Neutrophil (primary cell): ENCODE measurements at regions not wholly inside any gene's neighbourhood (a gene's known extent, or its start where the extent isn't known, plus 50 kb on each side); places are given as distances from the start of the nearest gene placed in this dataset.

Experiments used
- H3K27ac ChIP-seq: fragments of 200-600 bp; sonication (generic); 2 replicates; pipeline ENCODE4 v1.5.1; 2016; ENCODE audit warnings: mild to moderate bottlenecking, moderate library complexity
- H3K27me3 ChIP-seq: fragments of 200-600 bp; sonication (generic); 2 replicates; pipeline ENCODE4 v1.6.0; 2016; ENCODE audit warnings: mild to moderate bottlenecking
- H3K36me3 ChIP-seq: fragments of 200-600 bp; sonication (generic); 2 replicates; pipeline ENCODE4 v1.5.1; 2017
- H3K4me1 ChIP-seq, 2 experiments: fragments of 200-600 bp in 1 of 2; sonication (generic) in 1 of 2; 1 replicate in 1 of 2; 2 replicates in 1 of 2; pipeline versions ENCODE4 v1.5.1 to v1.6.1; 2013 to 2016; ENCODE audit warnings: low read depth in 1 of 2, low read length in 1 of 2, mild to moderate bottlenecking in 1 of 2, moderate library complexity in 1 of 2; ENCODE audit not compliant: control insufficient read depth in 1 of 2, insufficient read depth in 1 of 2
- H3K4me3 ChIP-seq, 2 experiments: fragments of 200-600 bp in 1 of 2; sonication (generic) in 1 of 2; 1 replicate in 1 of 2; 2 replicates in 1 of 2; pipeline ENCODE4 v1.5.1; 2013 to 2016; ENCODE audit warnings: low read depth in 1 of 2, low read length in 1 of 2, mild to moderate bottlenecking in 1 of 2, moderate library complexity in 1 of 2
- H3K9me3 ChIP-seq: fragments of 200-600 bp; sonication (generic); 2 replicates; pipeline ENCODE4 v1.5.1; 2016
- TF ChIP-seq, protein P1 (sequence below): fragments of 200-600 bp; sonication (generic); IDR thresholded peaks from 2 replicates; pipeline ENCODE4 v1.5.1; 2016; ENCODE audit warnings: antibody characterized with exemption

DNA sequence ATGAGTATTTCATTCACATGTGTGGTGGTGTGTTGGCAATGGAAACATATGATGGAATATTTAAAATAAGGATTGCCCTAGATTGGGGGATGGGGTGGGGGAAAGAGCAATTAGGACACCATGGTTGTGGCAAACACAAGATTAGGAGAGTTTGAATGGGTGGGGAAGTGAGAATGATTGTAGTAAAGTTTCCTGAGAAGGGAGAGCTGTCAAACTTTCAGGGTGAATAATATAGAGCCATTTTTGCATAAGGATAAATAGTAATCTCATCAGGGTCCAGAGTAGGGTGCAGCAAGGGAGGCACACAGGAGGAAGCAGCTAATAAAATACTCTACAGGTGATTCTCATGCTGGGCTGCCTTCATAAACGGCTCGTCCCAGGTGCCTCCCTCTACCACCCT lies 294.9 kb upstream of the MARCKS start:
- Histone ChIP-seq H3K27me3 (no peaks in the 10 kb centered on the region), H3K9me3 (no peaks in the 10 kb centered on the region), H3K4me3 (no peak overlapping the region), H3K27ac (no peak overlapping the region), H3K36me3 (no peaks in the 10 kb centered on the region), H3K4me1 (peaks cover 9% of the 10 kb centered on the region in 2 experiments)
- TF ChIP-seq, protein P1, sequence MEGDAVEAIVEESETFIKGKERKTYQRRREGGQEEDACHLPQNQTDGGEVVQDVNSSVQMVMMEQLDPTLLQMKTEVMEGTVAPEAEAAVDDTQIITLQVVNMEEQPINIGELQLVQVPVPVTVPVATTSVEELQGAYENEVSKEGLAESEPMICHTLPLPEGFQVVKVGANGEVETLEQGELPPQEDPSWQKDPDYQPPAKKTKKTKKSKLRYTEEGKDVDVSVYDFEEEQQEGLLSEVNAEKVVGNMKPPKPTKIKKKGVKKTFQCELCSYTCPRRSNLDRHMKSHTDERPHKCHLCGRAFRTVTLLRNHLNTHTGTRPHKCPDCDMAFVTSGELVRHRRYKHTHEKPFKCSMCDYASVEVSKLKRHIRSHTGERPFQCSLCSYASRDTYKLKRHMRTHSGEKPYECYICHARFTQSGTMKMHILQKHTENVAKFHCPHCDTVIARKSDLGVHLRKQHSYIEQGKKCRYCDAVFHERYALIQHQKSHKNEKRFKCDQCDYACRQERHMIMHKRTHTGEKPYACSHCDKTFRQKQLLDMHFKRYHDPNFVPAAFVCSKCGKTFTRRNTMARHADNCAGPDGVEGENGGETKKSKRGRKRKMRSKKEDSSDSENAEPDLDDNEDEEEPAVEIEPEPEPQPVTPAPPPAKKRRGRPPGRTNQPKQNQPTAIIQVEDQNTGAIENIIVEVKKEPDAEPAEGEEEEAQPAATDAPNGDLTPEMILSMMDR: no peak

DNA sequence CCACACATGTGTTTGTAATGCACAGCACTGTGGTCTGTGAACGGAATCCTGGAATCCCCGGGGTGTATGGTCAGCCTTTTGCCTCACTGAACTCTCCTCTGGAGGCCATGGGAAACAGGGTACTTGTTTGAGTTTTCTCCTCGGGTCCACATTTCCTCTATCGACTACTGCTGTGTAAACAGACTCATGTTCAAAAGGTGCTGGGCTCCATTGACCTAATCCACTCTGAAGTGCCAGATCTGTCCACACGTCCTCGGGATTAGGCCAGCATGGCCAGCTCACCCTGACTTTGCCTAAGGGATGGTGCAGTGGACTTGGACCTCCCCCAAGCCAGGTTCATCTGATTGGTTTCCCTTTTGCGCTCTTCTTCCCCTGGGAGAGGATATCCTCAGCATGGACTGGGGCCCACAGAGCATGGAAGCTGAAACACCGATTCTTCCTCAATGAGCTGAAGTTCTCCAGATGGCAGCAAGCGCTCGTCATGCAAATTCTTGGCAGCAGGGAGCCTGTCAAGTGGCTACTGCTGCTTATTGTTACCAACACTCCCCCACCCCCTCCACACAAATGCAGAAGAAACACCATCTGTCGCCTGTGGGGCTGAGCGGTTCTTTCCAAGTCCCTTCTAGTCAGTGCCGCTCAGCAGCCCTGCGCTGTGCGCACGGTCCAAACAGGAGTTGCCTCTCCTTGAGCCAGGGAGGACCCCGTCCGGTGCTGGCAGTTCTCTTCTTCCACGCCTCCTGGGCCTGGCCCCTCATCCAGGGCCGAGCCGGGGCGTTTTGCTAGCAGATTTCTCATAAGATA lies 292.6 kb upstream of the MARCKS start:
- H3K27ac ChIP-seq: no peak overlapping the region

DNA sequence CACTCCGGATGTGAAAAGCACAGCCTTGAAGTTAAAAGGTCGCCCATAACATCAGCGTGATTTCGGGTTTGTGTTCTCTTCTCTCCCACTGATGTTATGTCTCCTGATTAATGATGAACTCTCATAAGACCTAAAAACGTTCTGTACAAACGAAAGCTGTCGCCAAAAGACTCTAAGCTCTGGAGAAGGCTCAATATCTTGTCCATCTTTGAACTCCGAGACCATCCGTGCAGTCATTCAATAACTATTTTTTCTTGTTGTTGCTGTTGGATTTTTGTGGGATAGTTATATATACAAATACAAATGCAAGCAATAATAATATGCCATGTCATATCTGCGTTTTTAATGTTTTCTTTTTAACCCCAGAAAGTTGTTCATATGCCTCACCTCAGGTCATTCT lies 291.8 kb upstream of the MARCKS start:
- Histone ChIP-seq H3K9me3 (no peaks in the 10 kb centered on the region), H3K27ac (no peak overlapping the region), H3K4me1 (peaks cover 9% of the 10 kb centered on the region in 2 experiments), H3K27me3 (no peaks in the 10 kb centered on the region), H3K4me3 (no peak overlapping the region), H3K36me3 (no peaks in the 10 kb centered on the region)
- TF ChIP-seq, protein P1: no peak

More for the DNA sequence above, 292.6 kb upstream of the MARCKS start:
- Histone ChIP-seq H3K9me3 (no peaks in the 10 kb centered on the region), H3K36me3 (no peaks in the 10 kb centered on the region), H3K4me3 (peak overlapping the region in 1 of 2 experiments; percentile 21), H3K4me1 (peaks cover 9% of the 10 kb centered on the region in 2 experiments), H3K27me3 (no peaks in the 10 kb centered on the region)
- TF ChIP-seq, protein P1: no peak

DNA sequence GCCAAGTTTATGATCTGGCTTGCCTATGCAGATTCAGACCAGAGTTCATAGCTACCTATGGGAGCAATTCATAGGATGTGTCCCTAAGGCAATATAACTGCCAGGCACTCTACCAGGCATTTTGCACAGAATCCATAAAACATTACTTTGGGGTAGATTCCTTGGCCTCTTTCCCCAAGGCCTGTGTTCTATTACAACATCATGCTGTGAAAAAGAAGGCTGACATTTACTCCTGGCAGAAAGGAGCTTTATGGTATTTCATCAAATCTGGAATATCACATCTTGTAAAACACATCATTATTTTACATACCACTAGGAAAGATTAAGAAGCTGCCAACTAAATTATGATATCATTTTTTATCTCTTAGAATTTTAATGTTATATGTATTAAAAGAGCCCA lies 287.0 kb upstream of the MARCKS start:
- no peak overlapping the region for H3K4me3 ChIP-seq
- no peak overlapping the region for H3K27ac ChIP-seq
- H3K9me3 ChIP-seq: no peaks in the 10 kb centered on the region
- H3K4me1 ChIP-seq: peaks cover 1 to 2% of the 10 kb centered on the region in 2 experiments
- no peaks in the 10 kb centered on the region for H3K36me3 ChIP-seq
- no peaks in the 10 kb centered on the region for H3K27me3 ChIP-seq
- TF ChIP-seq, protein P1: no peak

DNA sequence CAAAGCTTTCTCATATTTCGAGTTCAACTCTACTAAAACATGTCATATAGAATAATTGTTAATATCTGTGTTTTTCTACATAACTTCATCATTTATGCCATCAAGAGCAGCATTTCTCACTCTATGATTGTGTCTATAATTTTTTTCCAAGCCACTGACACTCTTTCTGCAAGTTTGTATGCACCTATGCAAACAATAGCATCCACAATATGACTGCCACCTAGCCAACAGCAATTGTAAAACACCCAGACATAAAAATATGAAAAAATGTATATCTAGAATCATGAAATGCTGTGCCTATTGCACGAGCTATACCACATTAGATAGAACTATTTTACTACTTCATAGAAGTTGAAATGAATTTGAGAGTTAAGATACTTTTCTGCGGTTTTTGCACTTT lies 286.5 kb upstream of the MARCKS start:
- no peaks in the 10 kb centered on the region for H3K4me1 ChIP-seq
- no peak overlapping the region for H3K27ac ChIP-seq
- no peaks in the 10 kb centered on the region for H3K27me3 ChIP-seq
- no peaks in the 10 kb centered on the region for H3K36me3 ChIP-seq
- no peak overlapping the region for H3K4me3 ChIP-seq
- no peaks in the 10 kb centered on the region for H3K9me3 ChIP-seq
- TF ChIP-seq, protein P1: no peak
